ENCODE measurements at regions not wholly inside any gene's neighbourhood (a gene's known extent, or its start where the extent isn't known, plus 50 kb on each side); places are given as distances from the start of the nearest gene placed in this dataset.
A peak's percentile ranks its signal among the peaks of the same experiment; 100 is the strongest.

DNA sequence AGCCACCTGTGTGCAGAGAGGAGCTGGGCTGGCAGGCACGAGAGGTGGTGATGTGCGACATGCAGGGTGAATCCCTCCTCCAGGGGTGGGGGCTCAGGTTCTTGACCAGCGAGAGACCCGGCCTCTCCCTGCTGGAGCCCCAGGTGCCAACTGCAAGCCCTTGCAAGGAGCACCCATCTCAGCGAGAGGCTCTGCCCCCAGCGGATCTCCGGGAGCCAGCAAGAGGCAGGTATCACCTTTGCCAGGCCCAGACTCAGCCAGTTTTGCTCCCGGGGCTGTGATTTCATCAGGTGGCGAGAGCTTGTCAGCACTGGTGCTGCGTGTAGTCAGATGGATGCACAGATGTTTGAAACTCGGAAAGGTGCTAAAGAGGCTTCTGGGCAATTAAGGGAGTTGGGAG lies 87.7 kb downstream of the TFAP2C start:
- TF ChIP-seq CTCF (IDR thresholded peaks at IDR 0.05) (peak in 1 of 2 donors; percentile 46), POLR2A (IDR thresholded peaks at IDR 0.05) (no peak)

All from suprapubic skin (tissue), 3 donors.